Esophagus muscularis mucosa (tissue), 4 donors: ENCODE measurements at regions not wholly inside any gene's neighbourhood (a gene's known extent, or its start where the extent isn't known, plus 50 kb on each side); places are given as distances from the start of the nearest gene placed in this dataset.

Source experiments
- EP300 ChIP-seq: sonication (generic); formaldehyde crosslinking; IDR thresholded peaks from one replicate; pipeline ENCODE4 v1.6.1; 2017; ENCODE audit warnings: antibody characterized with exemption
- POLR2A ChIP-seq: fragments of 450-650 bp; IDR thresholded peaks from one replicate; pipeline ENCODE4 v1.6.1; 2017; ENCODE audit warnings: antibody characterized with exemption, moderate library complexity, mild to moderate bottlenecking, low read depth
- TF ChIP-seq, protein P1 (sequence below), 3 experiments: fragments of 200-600 bp in 2 of 3; fragments of 450-650 bp in 1 of 3; sonication (generic) in 2 of 3; IDR thresholded peaks; one replicate each; pipeline ENCODE4 v1.5.1; 2017 to 2019; ENCODE audit warnings: antibody characterized with exemption in 3 of 3, mild to moderate bottlenecking in 2 of 3, moderate library complexity in 1 of 3

- TF ChIP-seq, protein P1, sequence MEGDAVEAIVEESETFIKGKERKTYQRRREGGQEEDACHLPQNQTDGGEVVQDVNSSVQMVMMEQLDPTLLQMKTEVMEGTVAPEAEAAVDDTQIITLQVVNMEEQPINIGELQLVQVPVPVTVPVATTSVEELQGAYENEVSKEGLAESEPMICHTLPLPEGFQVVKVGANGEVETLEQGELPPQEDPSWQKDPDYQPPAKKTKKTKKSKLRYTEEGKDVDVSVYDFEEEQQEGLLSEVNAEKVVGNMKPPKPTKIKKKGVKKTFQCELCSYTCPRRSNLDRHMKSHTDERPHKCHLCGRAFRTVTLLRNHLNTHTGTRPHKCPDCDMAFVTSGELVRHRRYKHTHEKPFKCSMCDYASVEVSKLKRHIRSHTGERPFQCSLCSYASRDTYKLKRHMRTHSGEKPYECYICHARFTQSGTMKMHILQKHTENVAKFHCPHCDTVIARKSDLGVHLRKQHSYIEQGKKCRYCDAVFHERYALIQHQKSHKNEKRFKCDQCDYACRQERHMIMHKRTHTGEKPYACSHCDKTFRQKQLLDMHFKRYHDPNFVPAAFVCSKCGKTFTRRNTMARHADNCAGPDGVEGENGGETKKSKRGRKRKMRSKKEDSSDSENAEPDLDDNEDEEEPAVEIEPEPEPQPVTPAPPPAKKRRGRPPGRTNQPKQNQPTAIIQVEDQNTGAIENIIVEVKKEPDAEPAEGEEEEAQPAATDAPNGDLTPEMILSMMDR (IDR thresholded peaks at IDR 0.05), result no peak
- TF ChIP-seq POLR2A (no peak), EP300 (no peak)
These were observed 805.2 kb downstream of the DHX35 start for GRCh38 chr20:39767352-39767751.
